GM19240 (cell line): ENCODE measurements at regions not wholly inside any gene's neighbourhood (a gene's known extent, or its start where the extent isn't known, plus 50 kb on each side); places are given as distances from the start of the nearest gene placed in this dataset.

Experiments used
- DNase-seq: peaks from one replicate; pipeline ENCODE4 v3.0.0; 2011; ENCODE audit warnings: low spot score; ENCODE audit not compliant: insufficient read length

DNA sequence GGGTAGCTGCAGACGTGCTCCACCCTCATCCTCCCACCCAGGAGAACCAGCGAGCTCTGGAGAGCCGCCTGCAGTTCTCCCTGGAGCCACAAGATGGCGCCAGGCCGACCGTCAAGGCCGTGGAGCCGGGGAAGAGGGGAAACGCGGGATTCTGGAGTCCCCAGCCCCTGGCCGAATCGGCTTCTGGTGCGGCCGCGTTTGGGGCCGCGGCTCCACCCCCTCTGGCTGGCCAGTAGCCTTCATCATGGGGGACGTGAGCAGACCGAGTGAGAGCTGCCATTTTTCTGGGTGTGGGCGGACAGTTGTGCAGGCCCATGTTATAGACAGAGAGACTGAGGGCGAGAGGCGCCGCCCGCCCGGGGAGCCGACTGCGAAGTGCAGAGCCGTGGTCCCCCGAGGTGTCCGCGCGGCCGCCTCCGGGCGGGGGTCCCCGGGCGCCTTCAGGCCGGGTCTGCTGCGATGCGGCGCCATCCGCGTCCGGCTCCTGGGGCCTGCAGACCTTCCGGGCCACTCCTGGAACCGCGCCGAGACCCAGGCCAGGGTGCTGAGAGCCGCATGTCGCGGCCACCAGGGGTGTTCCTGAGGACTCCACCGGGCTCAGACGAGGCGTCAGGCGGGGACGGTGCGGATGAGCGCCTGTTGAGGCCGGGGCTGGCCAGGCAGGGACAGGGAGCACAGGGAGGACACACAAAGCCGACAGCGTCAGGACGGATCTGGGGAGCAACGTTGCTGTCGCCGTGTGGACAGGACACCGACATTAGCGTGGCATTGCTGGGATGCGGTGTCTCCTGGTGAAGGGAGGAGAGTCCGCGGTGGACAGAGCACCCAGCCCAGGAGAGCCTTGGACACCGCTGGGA lies 418.2 kb upstream of the HS6ST1 start:
- DNase-seq: peak; percentile 52

DNA sequence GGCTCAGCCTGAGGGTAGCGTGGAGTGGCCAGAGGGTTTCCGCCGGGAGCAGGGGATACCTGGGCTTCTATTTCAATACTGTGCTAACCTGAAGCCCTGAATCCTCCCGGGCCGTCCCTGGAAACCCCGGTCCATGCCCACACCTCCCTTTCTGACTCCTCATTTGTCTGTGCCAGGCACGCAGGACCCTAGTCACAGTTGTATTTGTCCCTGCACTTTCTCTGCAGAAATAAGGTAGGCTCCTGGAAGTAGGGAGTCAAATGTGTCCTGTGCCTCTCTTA lies 418.8 kb upstream of the HS6ST1 start:
- DNase-seq: no peak

- DNase-seq: no peak
Measured at GRCh38 chr2:128738446-128739110, 419.9 kb upstream of the HS6ST1 start.

- no peak for DNase-seq
Measured at GRCh38 chr2:128742467-128742866, 423.8 kb upstream of the HS6ST1 start.

DNA sequence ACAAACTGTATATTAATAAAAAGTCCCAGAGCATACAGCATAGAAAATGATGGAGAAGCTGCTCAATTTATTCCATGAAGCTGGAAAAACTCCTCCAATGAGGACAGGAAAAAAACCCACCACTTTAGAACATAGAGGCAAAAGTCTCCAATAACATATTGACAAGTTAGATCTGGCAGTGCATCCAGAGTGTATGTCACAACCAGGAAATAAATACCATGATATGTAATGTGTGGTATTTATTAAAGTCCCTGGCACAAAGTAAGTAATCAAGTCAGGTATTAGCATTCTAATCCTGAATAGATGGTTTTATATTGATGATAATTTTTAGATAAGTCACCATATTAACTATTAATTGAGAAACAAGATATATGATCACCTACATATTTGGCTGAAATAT lies 427.3 kb upstream of the HS6ST1 start:
- DNase-seq: no peak

GRCh38 chr2:128746356-128746755 lies 427.7 kb upstream of the HS6ST1 start:
- no peak for DNase-seq

- no peak for DNase-seq
Measured at GRCh38 chr2:128748336-128748735, 429.7 kb upstream of the HS6ST1 start.

DNA sequence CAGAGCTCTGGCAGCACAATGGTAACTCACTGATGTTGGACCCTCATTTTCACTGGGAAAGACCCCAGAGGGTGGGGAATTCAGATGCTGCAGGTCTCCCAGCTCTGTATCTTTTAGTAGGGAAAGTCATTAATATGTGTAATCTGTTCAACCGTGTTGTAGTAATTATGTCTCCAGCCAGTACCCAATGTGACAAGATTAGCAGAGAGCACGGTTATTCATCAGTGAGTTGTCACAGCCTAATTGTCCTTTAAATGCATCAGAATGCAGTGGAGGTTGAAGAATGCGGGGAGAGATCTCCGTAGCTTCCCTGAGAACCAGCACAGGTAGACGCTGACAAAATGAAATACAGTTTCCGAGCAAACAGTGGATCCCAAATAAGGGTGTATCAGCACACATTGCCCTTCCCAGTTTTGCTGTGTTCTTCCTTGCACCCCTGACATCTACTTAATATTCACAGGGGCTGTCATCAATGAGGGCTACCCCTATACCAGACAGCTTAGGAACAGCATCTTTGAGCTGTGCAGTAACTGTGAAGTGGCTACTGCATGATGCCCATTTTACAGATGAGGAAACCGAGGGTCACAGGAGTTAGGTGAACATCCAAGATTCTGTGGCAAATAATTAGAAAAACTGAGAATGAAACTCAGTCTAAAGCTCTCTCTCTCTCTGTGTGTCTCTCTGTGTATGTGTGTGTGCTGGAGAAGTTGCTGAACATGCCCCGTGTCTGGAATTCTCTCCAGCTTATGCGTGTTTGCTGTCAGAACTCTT lies 430.4 kb upstream of the HS6ST1 start:
- no peak for DNase-seq

DNA sequence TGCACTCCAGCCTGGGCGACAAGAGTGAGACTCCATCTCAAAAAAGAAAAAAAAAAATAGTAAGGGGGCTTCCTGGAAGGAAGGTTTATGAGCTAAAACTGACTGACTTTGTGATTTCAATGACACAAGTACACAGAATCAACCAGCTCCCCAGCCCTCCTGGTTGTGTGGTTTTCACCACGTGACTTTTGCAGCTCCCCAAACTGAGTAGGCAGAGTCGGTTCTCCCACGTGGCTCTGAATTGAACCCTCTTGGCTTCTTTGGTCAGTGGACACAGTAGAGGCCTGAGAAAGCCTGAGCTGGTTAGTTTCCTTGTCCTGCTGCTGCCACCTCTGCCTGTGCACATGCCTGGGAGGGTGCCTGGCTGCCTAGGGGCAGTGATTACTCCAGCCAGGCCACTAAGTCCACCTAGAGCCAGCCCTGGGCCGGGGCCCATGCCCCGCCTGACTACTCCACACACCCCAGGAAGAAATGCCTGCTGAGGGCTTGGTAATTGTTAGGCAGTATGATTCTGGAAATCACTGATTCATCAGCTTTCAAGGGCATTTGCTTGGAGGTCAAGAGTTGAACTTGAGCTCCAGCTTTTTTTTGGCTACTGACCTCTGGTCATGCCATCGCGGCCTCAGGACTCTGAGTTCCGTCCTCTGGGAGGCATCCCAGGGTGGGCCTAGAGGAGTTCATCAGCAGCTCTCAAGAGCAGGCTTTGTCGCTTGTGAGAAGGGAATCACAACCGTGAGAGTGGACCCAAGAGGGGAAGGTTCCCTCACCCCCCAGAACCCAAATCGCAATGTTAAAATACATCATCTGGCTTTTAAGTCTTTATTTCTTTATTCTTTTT lies 431.9 kb upstream of the HS6ST1 start:
- DNase-seq: no peak

DNA sequence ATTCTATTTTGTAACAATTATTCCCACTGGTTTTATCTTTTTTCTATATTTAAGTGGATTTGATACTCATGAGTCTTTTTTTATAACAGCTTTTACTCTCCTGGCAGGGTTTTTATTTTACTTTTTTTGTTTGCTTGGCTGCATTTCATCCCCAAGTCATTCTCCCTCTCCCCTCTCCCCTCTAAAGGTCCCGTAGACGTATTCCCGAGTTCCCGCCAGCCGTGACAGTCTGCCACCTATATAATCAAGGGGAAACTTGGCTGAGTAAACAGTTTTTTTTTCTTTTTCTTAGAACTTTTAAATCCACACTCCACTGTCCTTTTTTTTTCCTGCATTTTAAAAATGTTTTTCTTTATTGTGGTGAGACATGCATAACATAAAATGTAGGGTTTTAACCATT lies 433.1 kb upstream of the HS6ST1 start:
- no peak for DNase-seq

DNA sequence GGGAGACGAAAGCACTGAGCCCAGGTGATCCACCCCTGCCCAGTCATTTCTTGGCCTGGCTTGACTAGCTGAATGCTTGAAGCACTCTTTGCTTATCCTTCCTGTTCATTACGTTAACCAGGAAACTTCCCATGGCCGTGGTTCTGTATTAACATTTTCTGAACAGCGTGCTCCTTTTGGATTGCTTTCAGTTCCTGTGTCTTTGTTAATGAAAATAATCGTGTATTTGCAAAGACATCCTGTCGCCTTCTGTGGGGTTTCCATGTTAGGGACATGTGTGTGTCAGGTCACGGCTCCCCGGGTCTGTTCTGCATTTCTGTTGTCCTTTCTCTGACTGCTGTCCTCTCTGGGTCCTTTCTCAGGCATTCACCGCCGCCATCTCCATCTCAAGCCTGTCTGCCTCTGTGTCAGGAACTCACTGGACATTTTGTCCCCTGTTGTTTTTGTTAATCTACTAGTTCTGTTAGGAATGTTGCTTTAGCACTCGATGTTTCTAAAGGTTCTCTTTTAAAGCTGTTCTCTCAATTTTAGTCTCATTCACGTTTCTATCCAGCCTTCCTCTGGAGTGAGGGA lies 434.1 kb upstream of the HS6ST1 start:
- DNase-seq: no peak

DNA sequence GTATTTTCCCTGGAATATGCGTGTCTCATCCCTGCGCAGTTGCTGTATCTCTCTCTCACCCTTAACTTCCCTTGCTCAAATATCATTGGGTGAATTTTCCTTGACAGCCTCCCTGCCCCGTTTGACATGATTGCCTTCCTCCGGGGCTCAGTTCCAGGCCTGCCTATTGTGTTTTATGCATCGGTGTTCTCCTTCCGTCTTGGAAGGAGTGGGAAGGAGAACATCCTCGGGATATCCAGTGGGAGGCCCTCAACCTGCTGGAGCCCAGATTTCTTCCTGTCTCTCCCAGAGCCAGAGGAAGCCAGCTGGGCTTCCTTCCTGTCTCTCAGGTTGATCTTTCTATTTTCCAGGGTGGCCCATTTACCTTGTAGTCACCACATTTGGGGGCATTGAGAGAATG lies 434.7 kb upstream of the HS6ST1 start:
- no peak for DNase-seq

DNA sequence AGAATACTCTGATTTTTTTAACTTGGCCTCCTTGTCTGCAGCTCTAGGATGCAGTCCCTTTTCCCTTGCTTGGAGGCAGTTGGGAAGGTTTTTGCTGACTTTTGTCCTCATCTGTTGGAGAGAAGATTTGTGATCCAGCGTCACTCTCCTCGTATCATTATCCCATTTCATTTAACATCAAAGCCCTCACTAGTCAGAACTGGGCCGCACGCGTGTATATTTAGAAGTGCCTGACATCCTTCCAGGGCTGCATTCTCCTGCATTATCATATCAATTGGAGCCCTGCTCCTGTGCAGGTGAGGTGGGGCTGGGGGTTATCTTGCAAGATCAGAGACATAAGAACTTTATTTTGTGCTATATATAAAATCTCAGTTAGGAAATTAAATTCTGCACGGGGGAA lies 435.1 kb upstream of the HS6ST1 start:
- no peak for DNase-seq

- DNase-seq: peak; percentile 44
Measured at GRCh38 chr2:128754246-128754724, 435.6 kb upstream of the HS6ST1 start.

- DNase-seq: no peak
Measured at GRCh38 chr2:128755695-128756364, 437.2 kb upstream of the HS6ST1 start.

DNA sequence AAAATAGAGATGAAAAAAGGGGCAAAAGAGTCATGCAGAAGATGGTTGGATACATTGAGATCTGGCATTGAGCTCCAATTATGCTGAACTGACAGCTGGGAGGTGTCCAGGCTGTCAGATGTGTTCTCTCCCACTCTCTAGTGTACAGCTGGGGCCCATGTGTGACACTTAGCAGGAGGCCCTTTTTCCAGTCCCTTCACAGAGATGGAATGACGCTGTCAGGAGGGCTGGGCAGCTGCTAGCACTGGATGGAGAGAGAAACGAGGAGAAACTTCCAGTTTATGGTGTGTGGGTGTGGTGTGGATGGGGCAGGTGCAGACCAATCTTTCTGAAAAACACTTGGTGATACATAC lies 437.7 kb upstream of the HS6ST1 start:
- DNase-seq: no peak

DNA sequence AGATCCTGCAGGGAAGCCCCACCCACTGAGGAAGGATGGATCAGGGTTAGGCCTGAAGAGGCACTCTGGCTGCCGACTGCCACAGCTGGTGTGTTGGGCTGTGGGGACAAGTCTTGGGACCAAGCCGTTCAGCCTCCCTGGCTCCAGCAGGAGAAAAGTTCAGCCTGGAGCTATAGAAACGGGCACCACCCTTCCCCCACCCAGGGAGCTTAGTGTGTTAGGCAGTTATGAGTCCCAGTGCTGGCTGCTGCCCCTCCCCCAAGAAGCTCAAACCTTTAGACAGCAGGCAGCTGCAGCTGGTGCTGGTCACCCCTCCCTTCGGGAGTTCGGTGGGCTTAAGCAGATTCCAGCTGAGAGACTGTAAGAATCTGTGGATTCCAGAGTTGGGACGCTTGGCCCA lies 447.1 kb upstream of the HS6ST1 start:
- DNase-seq: no peak

DNA sequence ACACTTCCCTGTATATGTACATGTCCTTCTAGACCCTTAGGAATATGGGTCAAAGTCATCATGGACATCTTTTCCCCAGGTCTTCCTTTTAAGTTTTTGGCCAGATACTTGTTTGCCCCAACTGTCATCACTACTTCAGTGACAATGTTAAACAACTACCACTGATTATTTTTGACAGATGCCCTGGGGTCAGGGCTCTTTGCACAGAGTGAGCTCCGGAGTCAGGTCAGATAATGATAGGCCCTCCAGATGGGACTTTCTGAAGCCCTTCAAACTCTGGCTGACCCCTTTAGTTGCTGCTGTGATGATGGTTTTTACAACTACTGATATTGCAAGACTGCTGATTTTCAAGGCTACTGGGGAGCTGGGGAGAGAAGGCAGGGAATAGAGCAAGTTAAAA lies 449.4 kb upstream of the HS6ST1 start:
- DNase-seq: no peak

GRCh38 chr2:128769457-128770142 lies 450.9 kb upstream of the HS6ST1 start:
- DNase-seq: no peak
